ENCODE measurements at regions not wholly inside any gene's neighbourhood (a gene's known extent, or its start where the extent isn't known, plus 50 kb on each side); places are given as distances from the start of the nearest gene placed in this dataset.

DNA sequence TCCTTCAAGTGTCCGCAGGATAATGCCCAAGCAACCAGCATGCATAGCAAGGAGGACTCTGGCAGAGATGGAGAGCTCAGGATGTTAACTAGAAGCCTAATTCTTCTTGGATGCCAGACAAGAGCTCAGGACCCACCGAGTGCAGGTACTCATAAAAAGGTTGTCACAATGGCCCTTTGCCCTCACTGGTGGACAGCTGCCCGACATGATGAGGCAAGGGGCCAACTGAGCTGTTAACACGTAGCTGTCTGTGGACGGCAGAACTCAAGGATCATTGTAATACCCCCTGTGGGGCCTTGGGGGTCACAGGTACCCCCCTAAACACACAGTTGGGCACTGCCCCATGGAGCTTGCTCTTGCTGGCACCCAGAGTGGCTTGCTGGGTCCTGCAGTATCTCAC, 393.7 kb downstream of the PIK3C3 start:
- TF ChIP-seq EZH2phosphoT487 (IDR thresholded peaks at IDR 0.05): no peak
- no peak for TF ChIP-seq CTCF (IDR thresholded peaks at IDR 0.05)

Measured in neural progenitor cell (in vitro differentiated cells).